COR-L47 (cell line): ENCODE measurements at regions not wholly inside any gene's neighbourhood (a gene's known extent, or its start where the extent isn't known, plus 50 kb on each side); places are given as distances from the start of the nearest gene placed in this dataset.

Source experiments
- DNase-seq: peaks from one replicate; lab custom pipeline; 2025; lab: John Stamatoyannopoulos, UW

- DNase-seq, result peak; percentile 7
These were observed 152.5 kb upstream of the TLL1 start for GRCh38 chr4:165720411-165721082.

- no peak for DNase-seq
These were observed 151.2 kb upstream of the TLL1 start for GRCh38 chr4:165721815-165722214.

- DNase-seq, result peak; percentile 3
These were observed 149.8 kb upstream of the TLL1 start for GRCh38 chr4:165723051-165723795.

GRCh38 chr4:165724786-165725185 is 148.3 kb upstream of the TLL1 start:
- no peak for DNase-seq

- DNase-seq, result no peak
These were observed 147.7 kb upstream of the TLL1 start for GRCh38 chr4:165725352-165725751.

GRCh38 chr4:165726831-165727230 is 146.2 kb upstream of the TLL1 start:
- no peak for DNase-seq

- DNase-seq, result no peak
These were observed 135.6 kb upstream of the TLL1 start for GRCh38 chr4:165737309-165737972.

- DNase-seq, result no peak
These were observed 134.5 kb upstream of the TLL1 start for GRCh38 chr4:165738571-165738970.

GRCh38 chr4:165740911-165741310 is 132.1 kb upstream of the TLL1 start:
- DNase-seq, result no peak

- DNase-seq, result no peak
These were observed 129.6 kb upstream of the TLL1 start for GRCh38 chr4:165743422-165743821.

GRCh38 chr4:165744370-165744769 is 128.7 kb upstream of the TLL1 start:
- no peak for DNase-seq

- DNase-seq, result no peak
These were observed 124.7 kb upstream of the TLL1 start for GRCh38 chr4:165748321-165748720.

GRCh38 chr4:165751882-165752281 is 121.2 kb upstream of the TLL1 start:
- DNase-seq, result no peak

- no peak for DNase-seq
These were observed 118.4 kb upstream of the TLL1 start for GRCh38 chr4:165754664-165755063.

GRCh38 chr4:165756836-165757235 is 116.2 kb upstream of the TLL1 start:
- DNase-seq, result no peak

GRCh38 chr4:165757451-165757850 is 115.6 kb upstream of the TLL1 start:
- no peak for DNase-seq

- peak; percentile 21 for DNase-seq
These were observed 115.0 kb upstream of the TLL1 start for GRCh38 chr4:165758086-165758485.

- no peak for DNase-seq
These were observed 112.9 kb upstream of the TLL1 start for GRCh38 chr4:165760182-165760581.

- no peak for DNase-seq
These were observed 111.1 kb upstream of the TLL1 start for GRCh38 chr4:165761963-165762362.

GRCh38 chr4:165763640-165764039 is 109.4 kb upstream of the TLL1 start:
- no peak for DNase-seq

- peak; percentile 23 for DNase-seq
These were observed 108.0 kb upstream of the TLL1 start for GRCh38 chr4:165765053-165765452.

- no peak for DNase-seq
These were observed 107.0 kb upstream of the TLL1 start for GRCh38 chr4:165766018-165766417.

- no peak for DNase-seq
These were observed 106.1 kb upstream of the TLL1 start for GRCh38 chr4:165766976-165767375.
